HepG2 (cell line): ENCODE measurements at regions not wholly inside any gene's neighbourhood (a gene's known extent, or its start where the extent isn't known, plus 50 kb on each side); places are given as distances from the start of the nearest gene placed in this dataset.

Experiments
- ATAC-seq: fragments of 200-7000 bp; cut with Tn5 transposase; 3 replicates; pipeline ENCODE4 v1.9.1; 2020; ENCODE audit warnings: mild to moderate bottlenecking, moderate library complexity
- BruUV-seq: library from RNA; stranded (reverse); fragments of 400-500 nt; replicated peaks from 2 replicates; lab custom pipeline; 2021; lab: Mats Ljungman, UMichigan
- CTCF ChIA-PET: fragments of 300-600 bp; formaldehyde crosslinking; extraction: SDS; loops from one replicate; lab custom pipeline; 2021; ENCODE audit warnings: low total read pairs, inconsistent platforms, low intra/inter-chr PET ratio; lab: Yijun Ruan, JAX
- POLR2A ChIA-PET: fragments of 350-600 bp; sonication (Branson Sonifier 250); formaldehyde crosslinking; loops from one replicate; lab custom pipeline; 2020; ENCODE audit warnings: antibody characterized with exemption, inconsistent platforms; lab: Yijun Ruan, JAX
- DNase-seq: peaks from one replicate; pipeline ENCODE4 v3.0.0-alpha.2; 2015; ENCODE audit warnings: low spot score
- FAIRE-seq: peaks from 3 replicates; lab custom pipeline; 2011; peaks lifted over from hg19 to GRCh38; lab: Jason Lieb, UNC
- H2AFZ ChIP-seq: one replicate; pipeline ENCODE4 v1.6.1; 2011; ENCODE audit warnings: low read length, inconsistent platforms
- H3K27ac ChIP-seq: fragments of 300-600 bp; 3 replicates; pipeline ENCODE4 v1.8.0; 2011; ENCODE audit warnings: mixed run types, mild to moderate bottlenecking, mixed read lengths, low read length, inconsistent platforms; ENCODE audit not compliant: insufficient read depth; ENCODE audit errors: extremely low read length
- H3K27me3 ChIP-seq, 2 experiments: fragments of 200-600 bp in 1 of 2; 2 replicates in 1 of 2; 3 replicates in 1 of 2; pipeline versions ENCODE4 v1.6.0 to v1.8.0; 2011; ENCODE audit warnings: low read length in 2 of 2, mild to moderate bottlenecking in 2 of 2, moderate library complexity in 2 of 2, inconsistent platforms in 1 of 2; ENCODE audit not compliant: insufficient read depth in 2 of 2, control insufficient read depth in 1 of 2
- H3K36me3 ChIP-seq, 2 experiments: fragments of 200-600 bp in 1 of 2; replicated peaks in 1 of 2; 2 replicates in 1 of 2; 3 replicates in 1 of 2; pipeline versions ENCODE4 v1.5.1 to v1.8.0; 2011; ENCODE audit warnings: low read length in 2 of 2, inconsistent platforms in 1 of 2; ENCODE audit not compliant: insufficient read depth in 2 of 2, control insufficient read depth in 1 of 2
- H3K4me1 ChIP-seq: 2 replicates; pipeline ENCODE4 v1.5.1; 2012; ENCODE audit warnings: low read length, inconsistent platforms; ENCODE audit not compliant: insufficient read depth
- H3K4me2 ChIP-seq: 2 replicates; pipeline ENCODE4 v1.6.0; 2011; ENCODE audit warnings: low read depth, low read length, inconsistent platforms
- H3K4me3 ChIP-seq, 3 experiments: fragments of 200-600 bp in 1 of 3; sonication (generic), shearing (Covaris generic) in 1 of 3; replicated peaks in 1 of 3; 2 replicates each; pipeline ENCODE4 v1.5.1; 2011 to 2016; ENCODE audit warnings: low read length in 3 of 3, inconsistent platforms in 2 of 3, low read depth in 2 of 3, mild to moderate bottlenecking in 2 of 3, control low read depth in 1 of 3, mixed read lengths in 1 of 3; ENCODE audit not compliant: insufficient read depth in 1 of 3
- H3K79me2 ChIP-seq: one replicate; pipeline ENCODE4 v1.6.1; 2011; ENCODE audit warnings: low read length, inconsistent platforms; ENCODE audit not compliant: insufficient read depth
- H3K9ac ChIP-seq: 2 replicates; pipeline ENCODE4 v1.6.0; 2011; ENCODE audit warnings: mild to moderate bottlenecking, low read depth, low read length, inconsistent platforms; ENCODE audit not compliant: insufficient read depth
- H3K9me3 ChIP-seq: 2 replicates; pipeline ENCODE4 v1.5.1; 2012; ENCODE audit warnings: mild to moderate bottlenecking, low read length
- H4K20me1 ChIP-seq: 2 replicates; pipeline ENCODE4 v1.6.0; 2011; ENCODE audit warnings: inconsistent platforms, mild to moderate bottlenecking, low read length, moderate library complexity; ENCODE audit not compliant: insufficient read depth
- GTF3A ChIP-seq: sonication (generic); formaldehyde crosslinking; conservative IDR thresholded peaks from 2 replicates; pipeline ENCODE4 v1.4.0; 2020; ENCODE audit warnings: mild to moderate bottlenecking, missing genetic modification reagents
- MAFF ChIP-seq: IDR thresholded peaks from 2 replicates; pipeline ENCODE4 v1.6.1; 2011; ENCODE audit warnings: low read depth, low read length, improper control_type of control experiment
- MAFK ChIP-seq, 2 experiments: IDR thresholded peaks in 1 of 2; conservative IDR thresholded peaks in 1 of 2; 2 replicates each; pipeline ENCODE4 v1.6.1; 2011; ENCODE audit warnings: improper control_type of control experiment in 2 of 2, low read length in 2 of 2
- SRF ChIP-seq: IDR thresholded peaks from 2 replicates; pipeline ENCODE4 v1.6.1; 2011; ENCODE audit warnings: mild to moderate bottlenecking, low read depth, low read length, moderate library complexity
- TOE1 ChIP-seq: sonication (generic); formaldehyde crosslinking; IDR thresholded peaks from 2 replicates; pipeline ENCODE4 v1.4.0; 2020; ENCODE audit warnings: mild to moderate bottlenecking, missing genetic modification reagents
- ZBTB4 ChIP-seq: sonication (generic); formaldehyde crosslinking; IDR thresholded peaks from 2 replicates; pipeline ENCODE4 v1.4.0; 2020; ENCODE audit warnings: missing genetic modification reagents, mild to moderate bottlenecking, borderline replicate concordance
- WGBS: methylation state at CpG from one replicate; pipeline ENCODE4 v1.1.6; 2017; ENCODE audit warnings: low lambda C conversion rate; 5-methylcytosine and 5-hydroxymethylcytosine counted together
- in situ Hi-C: cut with HindIII; loops from 2 replicates; pipeline ENCODE4 v1.10.0; 2017; ENCODE audit warnings: low pct_unique_long_range_greater_than_20kb; ENCODE audit not compliant: extremely low pct_ligation_motif_present
- intact Hi-C: fragments of 100-400 bp; cut with micrococcal nuclease; formaldehyde crosslinking; loops from one replicate; pipeline ENCODE4 v1.10.0; 2022; ENCODE audit not compliant: unreplicated experiment
- TF ChIP-seq, protein P1 (sequence below): IDR thresholded peaks from 2 replicates; pipeline ENCODE4 v1.6.1; 2016; ENCODE audit warnings: missing compliant biosample characterization, missing genetic modification reagents, borderline replicate concordance

GRCh38 chr1:200480964-200481363, 71.1 kb upstream of the ZNF281 start:
- intact Hi-C loops: loop anchor here (5.0 to 10.0 kb wide), 2 partner anchors 74 to 526 kb away; no protein-coding TSS in a partner anchor
- DNase-seq (no peak), ATAC-seq (no peak), FAIRE-seq (no peak)
- Histone ChIP-seq H3K9ac (no peak overlapping the region), H3K79me2 (no peaks in the 10 kb centered on the region), H2AFZ (no peak overlapping the region), H3K27me3 (peaks cover 0 to 2% of the 10 kb centered on the region in 2 experiments; a peak in 1 of 5 replicates), H3K4me2 (no peak overlapping the region), H3K4me1 (peaks cover 46% of the 10 kb centered on the region), H3K27ac (no peak overlapping the region), H3K4me3 (no peak overlapping the region), H4K20me1 (no peaks in the 10 kb centered on the region), H3K36me3 (no peaks in the 10 kb centered on the region), H3K9me3 (no peaks in the 10 kb centered on the region)
- no TSS peak for BruUV-seq
- ChIA-PET POLR2A (no interaction called here), CTCF (no interaction called here)
- WGBS: 64% methylated on average over 7 of the region's 7 CpGs
- TF ChIP-seq MAFF (0 out of 2 replicates have a peak, but pooled peaks have one; percentile 13), TOE1 (CRISPR knock-in tag) (no peak), GTF3A (CRISPR knock-in tag) (no peak), MAFK (conservative IDR thresholded peaks at IDR 0.05 in 1 of 2, IDR thresholded peaks at IDR 0.05 in 1 of 2; ENCODE audit: low read length in 2 of 2) (0 out of 4 replicates have a peak, but pooled peaks of 1 of the 2 experiments have one; percentile 22)
- in situ Hi-C loops: loop anchor here (5.0 to 10.0 kb wide), 2 partner anchors 66 to 199 kb away; partner anchors contain the start of gene ZNF281

- TF ChIP-seq ZBTB4: no peak
- TF ChIP-seq SRF: 0 out of 2 replicates have a peak, but pooled peaks have one; percentile 31
- TF ChIP-seq, protein P1, sequence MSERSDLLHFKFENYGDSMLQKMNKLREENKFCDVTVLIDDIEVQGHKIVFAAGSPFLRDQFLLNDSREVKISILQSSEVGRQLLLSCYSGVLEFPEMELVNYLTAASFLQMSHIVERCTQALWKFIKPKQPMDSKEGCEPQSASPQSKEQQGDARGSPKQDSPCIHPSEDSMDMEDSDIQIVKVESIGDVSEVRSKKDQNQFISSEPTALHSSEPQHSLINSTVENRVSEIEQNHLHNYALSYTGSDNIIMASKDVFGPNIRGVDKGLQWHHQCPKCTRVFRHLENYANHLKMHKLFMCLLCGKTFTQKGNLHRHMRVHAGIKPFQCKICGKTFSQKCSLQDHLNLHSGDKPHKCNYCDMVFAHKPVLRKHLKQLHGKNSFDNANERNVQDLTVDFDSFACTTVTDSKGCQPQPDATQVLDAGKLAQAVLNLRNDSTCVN (CRISPR knock-in tag): peak; percentile 75; the same call in 1 of the 2 replicates
- peaks cover 45% of the 10 kb centered on the region for H3K4me1 ChIP-seq
- peaks cover 2 to 5% of the 10 kb centered on the region in 2 experiments; a peak in 2 of 5 replicates for H3K27me3 ChIP-seq
- FAIRE-seq (no peak), DNase-seq (no peak), ATAC-seq (peak; percentile 17; the same call in 2 of the 3 replicates)
- intact Hi-C loops (loop anchor here (5.0 to 10.0 kb wide), 2 partner anchors 73 to 525 kb away; no protein-coding TSS in a partner anchor), in situ Hi-C loops (loop anchor here (5.0 to 10.0 kb wide), 2 partner anchors 65 to 198 kb away; partner anchors contain the start of gene ZNF281)
- H3K9ac ChIP-seq: no peak overlapping the region
- H3K4me2 ChIP-seq: no peak overlapping the region
- ChIA-PET POLR2A (no interaction called here), CTCF (no interaction called here)
- H3K36me3 ChIP-seq: no peaks in the 10 kb centered on the region
- H3K9me3 ChIP-seq: no peaks in the 10 kb centered on the region
- no peak overlapping the region for H2AFZ ChIP-seq
- H3K27ac ChIP-seq: no peak overlapping the region
- no peak overlapping the region for H3K4me3 ChIP-seq
- no TSS peak for BruUV-seq
- H3K79me2 ChIP-seq: no peaks in the 10 kb centered on the region
- H4K20me1 ChIP-seq: no peaks in the 10 kb centered on the region
These were observed 70.0 kb upstream of the ZNF281 start for GRCh38 chr1:200479816-200480215.
